Panc1 (cell line): ENCODE measurements at regions not wholly inside any gene's neighbourhood (a gene's known extent, or its start where the extent isn't known, plus 50 kb on each side); places are given as distances from the start of the nearest gene placed in this dataset.

Experiments used
- POLR2AphosphoS5 ChIP-seq: IDR thresholded peaks from 2 replicates; pipeline ENCODE4 v1.6.1; 2012; ENCODE audit warnings: mild to moderate bottlenecking, low read depth, low read length, moderate library complexity
- SIN3A ChIP-seq: IDR thresholded peaks from 2 replicates; pipeline ENCODE4 v1.6.1; 2012; ENCODE audit warnings: low read depth, mild to moderate bottlenecking, low read length, moderate library complexity, borderline replicate concordance; ENCODE audit not compliant: insufficient read depth
- TF ChIP-seq, protein P1 (sequence below): fragments of 450-650 bp; IDR thresholded peaks from 2 replicates; pipeline ENCODE4 v1.5.1; 2017; ENCODE audit warnings: mild to moderate bottlenecking
- TF ChIP-seq, protein P2 (sequence below), 2 experiments: IDR thresholded peaks; 2 replicates each; pipeline ENCODE4 v1.6.1; 2011 to 2012; ENCODE audit warnings: low read depth in 2 of 2, control low read depth in 1 of 2, low read length in 1 of 2, mild to moderate bottlenecking in 1 of 2, moderate library complexity in 1 of 2; ENCODE audit not compliant: insufficient read depth in 1 of 2

DNA sequence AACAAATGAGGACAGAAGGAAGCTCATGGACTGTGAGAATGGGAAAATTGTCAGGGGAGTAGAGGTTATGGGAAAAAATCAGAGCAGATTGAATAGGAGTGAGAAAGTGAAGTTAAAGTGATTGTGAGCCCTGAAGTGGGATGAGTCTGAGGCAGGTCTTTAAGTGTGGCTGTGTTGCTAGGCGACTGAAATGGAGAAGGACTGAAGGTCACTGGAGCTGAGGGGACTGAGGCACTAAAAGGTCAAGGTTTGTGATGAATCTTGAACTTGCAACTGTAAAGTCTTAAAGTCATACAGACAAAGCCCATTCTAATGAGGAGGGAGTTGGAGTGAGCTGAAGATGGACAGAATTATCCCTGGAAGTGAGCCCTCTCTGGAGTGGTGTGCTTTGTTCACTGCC lies 518.9 kb downstream of the TUSC7 start:
- TF ChIP-seq, protein P1, sequence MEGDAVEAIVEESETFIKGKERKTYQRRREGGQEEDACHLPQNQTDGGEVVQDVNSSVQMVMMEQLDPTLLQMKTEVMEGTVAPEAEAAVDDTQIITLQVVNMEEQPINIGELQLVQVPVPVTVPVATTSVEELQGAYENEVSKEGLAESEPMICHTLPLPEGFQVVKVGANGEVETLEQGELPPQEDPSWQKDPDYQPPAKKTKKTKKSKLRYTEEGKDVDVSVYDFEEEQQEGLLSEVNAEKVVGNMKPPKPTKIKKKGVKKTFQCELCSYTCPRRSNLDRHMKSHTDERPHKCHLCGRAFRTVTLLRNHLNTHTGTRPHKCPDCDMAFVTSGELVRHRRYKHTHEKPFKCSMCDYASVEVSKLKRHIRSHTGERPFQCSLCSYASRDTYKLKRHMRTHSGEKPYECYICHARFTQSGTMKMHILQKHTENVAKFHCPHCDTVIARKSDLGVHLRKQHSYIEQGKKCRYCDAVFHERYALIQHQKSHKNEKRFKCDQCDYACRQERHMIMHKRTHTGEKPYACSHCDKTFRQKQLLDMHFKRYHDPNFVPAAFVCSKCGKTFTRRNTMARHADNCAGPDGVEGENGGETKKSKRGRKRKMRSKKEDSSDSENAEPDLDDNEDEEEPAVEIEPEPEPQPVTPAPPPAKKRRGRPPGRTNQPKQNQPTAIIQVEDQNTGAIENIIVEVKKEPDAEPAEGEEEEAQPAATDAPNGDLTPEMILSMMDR: no peak
- TF ChIP-seq SIN3A: no peak
- TF ChIP-seq, protein P2, sequence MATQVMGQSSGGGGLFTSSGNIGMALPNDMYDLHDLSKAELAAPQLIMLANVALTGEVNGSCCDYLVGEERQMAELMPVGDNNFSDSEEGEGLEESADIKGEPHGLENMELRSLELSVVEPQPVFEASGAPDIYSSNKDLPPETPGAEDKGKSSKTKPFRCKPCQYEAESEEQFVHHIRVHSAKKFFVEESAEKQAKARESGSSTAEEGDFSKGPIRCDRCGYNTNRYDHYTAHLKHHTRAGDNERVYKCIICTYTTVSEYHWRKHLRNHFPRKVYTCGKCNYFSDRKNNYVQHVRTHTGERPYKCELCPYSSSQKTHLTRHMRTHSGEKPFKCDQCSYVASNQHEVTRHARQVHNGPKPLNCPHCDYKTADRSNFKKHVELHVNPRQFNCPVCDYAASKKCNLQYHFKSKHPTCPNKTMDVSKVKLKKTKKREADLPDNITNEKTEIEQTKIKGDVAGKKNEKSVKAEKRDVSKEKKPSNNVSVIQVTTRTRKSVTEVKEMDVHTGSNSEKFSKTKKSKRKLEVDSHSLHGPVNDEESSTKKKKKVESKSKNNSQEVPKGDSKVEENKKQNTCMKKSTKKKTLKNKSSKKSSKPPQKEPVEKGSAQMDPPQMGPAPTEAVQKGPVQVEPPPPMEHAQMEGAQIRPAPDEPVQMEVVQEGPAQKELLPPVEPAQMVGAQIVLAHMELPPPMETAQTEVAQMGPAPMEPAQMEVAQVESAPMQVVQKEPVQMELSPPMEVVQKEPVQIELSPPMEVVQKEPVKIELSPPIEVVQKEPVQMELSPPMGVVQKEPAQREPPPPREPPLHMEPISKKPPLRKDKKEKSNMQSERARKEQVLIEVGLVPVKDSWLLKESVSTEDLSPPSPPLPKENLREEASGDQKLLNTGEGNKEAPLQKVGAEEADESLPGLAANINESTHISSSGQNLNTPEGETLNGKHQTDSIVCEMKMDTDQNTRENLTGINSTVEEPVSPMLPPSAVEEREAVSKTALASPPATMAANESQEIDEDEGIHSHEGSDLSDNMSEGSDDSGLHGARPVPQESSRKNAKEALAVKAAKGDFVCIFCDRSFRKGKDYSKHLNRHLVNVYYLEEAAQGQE (IDR thresholded peaks at IDR 0.05; ENCODE audit: insufficient read depth in 1 of 2, low read depth in 2 of 2, low read length in 1 of 2): no peak
- no peak for TF ChIP-seq POLR2AphosphoS5
